ENCODE measurements at regions not wholly inside any gene's neighbourhood (a gene's known extent, or its start where the extent isn't known, plus 50 kb on each side); places are given as distances from the start of the nearest gene placed in this dataset.
"Not testable (repeated sequence)": the region's sequence is repeated elsewhere in the genome, so short reads cannot be mapped to it uniquely, and the experiment has no call there.

- intact Hi-C loops (cut with DNase I) = no loop called here
- H3K4me3 ChIP-seq = no peak overlapping the region
- H3K36me3 ChIP-seq = no peaks in the 10 kb centered on the region
- no peaks in the 10 kb centered on the region for H3K27me3 ChIP-seq
- H3K9me3 ChIP-seq = no peaks in the 10 kb centered on the region
- peaks cover 0 to 12% (median 4%) of the 10 kb centered on the region in 4 donors for H3K4me1 ChIP-seq
- no peak overlapping the region for H3K27ac ChIP-seq (replicated peaks in 1 of 4)
- 89% methylated on average over 3 of the region's 3 CpGs for WGBS
- TF ChIP-seq CTCF (IDR thresholded peaks at IDR 0.05) = no peak
- TF ChIP-seq POLR2AphosphoS5 (IDR thresholded peaks at IDR 0.05) = no peak
- no peak for TF ChIP-seq EP300 (IDR thresholded peaks at IDR 0.05)
- TF ChIP-seq POLR2A (IDR thresholded peaks at IDR 0.05; ENCODE audit: low read depth) = no peak
- no peak for DNase-seq (ENCODE audit: extremely low spot score)
Measured at GRCh38 chr3:153785901-153786300, 335.3 kb upstream of the ARHGEF26 start.

- Histone ChIP-seq H3K9me3 (no peaks in the 10 kb centered on the region), H3K27me3 (no peaks in the 10 kb centered on the region), H3K4me3 (no peak overlapping the region), H3K36me3 (no peaks in the 10 kb centered on the region), H3K27ac (replicated peaks in 1 of 4) (no peak overlapping the region), H3K4me1 (no peaks in the 10 kb centered on the region)
- intact Hi-C loops (cut with DNase I) = no loop called here
- no peak for TF ChIP-seq CTCF (IDR thresholded peaks at IDR 0.05)
- no peak for DNase-seq (ENCODE audit: extremely low spot score)
- 75% methylated on average over 3 of the region's 3 CpGs for WGBS
Measured at GRCh38 chr3:153789380-153789779, 331.8 kb upstream of the ARHGEF26 start.

- 89% methylated on average over 9 of the region's 13 CpGs for WGBS
- not testable (repeated sequence) for H3K27me3 ChIP-seq
Measured at GRCh38 chr3:153797056-153797455, 324.1 kb upstream of the ARHGEF26 start.

GRCh38 chr3:153809097-153809496, 312.1 kb upstream of the ARHGEF26 start:
- intact Hi-C loops (cut with DNase I) = no loop called here
- Histone ChIP-seq H3K27me3 (no peaks in the 10 kb centered on the region), H3K4me1 (no peaks in the 10 kb centered on the region), H3K27ac (replicated peaks in 1 of 4) (no peak overlapping the region), H3K36me3 (no peaks in the 10 kb centered on the region), H3K9me3 (no peaks in the 10 kb centered on the region), H3K4me3 (no peak overlapping the region)
- DNase-seq (ENCODE audit: extremely low spot score) = no peak
- no peak for TF ChIP-seq EP300 (IDR thresholded peaks at IDR 0.05)
- 48% methylated on average over 2 of the region's 2 CpGs for WGBS

More at GRCh38 chr3:153797056-153797455, 324.1 kb upstream of the ARHGEF26 start:
- H3K27ac ChIP-seq (replicated peaks in 1 of 4); intact Hi-C loops (cut with DNase I); H3K36me3 ChIP-seq; H3K4me3 ChIP-seq; H3K4me1 ChIP-seq; H3K9me3 ChIP-seq; DNase-seq (ENCODE audit: extremely low spot score): not testable (repeated sequence)

- DNase-seq (ENCODE audit: extremely low spot score) = no peak
- H3K4me1 ChIP-seq = no peaks in the 10 kb centered on the region
- no peak overlapping the region for H3K27ac ChIP-seq (replicated peaks in 1 of 4)
- intact Hi-C loops (cut with DNase I) = no loop called here
- no peak overlapping the region for H3K4me3 ChIP-seq
- H3K9me3 ChIP-seq = no peaks in the 10 kb centered on the region
- no peaks in the 10 kb centered on the region for H3K27me3 ChIP-seq
- TF ChIP-seq POLR2AphosphoS5 (IDR thresholded peaks at IDR 0.05) (no peak), EP300 (IDR thresholded peaks at IDR 0.05) (no peak), POLR2A (IDR thresholded peaks at IDR 0.05; ENCODE audit: low read depth) (no peak), CTCF (IDR thresholded peaks at IDR 0.05) (no peak)
- no peaks in the 10 kb centered on the region for H3K36me3 ChIP-seq
Measured at GRCh38 chr3:153818338-153818737, 302.9 kb upstream of the ARHGEF26 start.

GRCh38 chr3:153820035-153820434, 301.2 kb upstream of the ARHGEF26 start:
- no peaks in the 10 kb centered on the region for H3K4me1 ChIP-seq
- DNase-seq (ENCODE audit: extremely low spot score) = no peak
- H3K36me3 ChIP-seq = no peaks in the 10 kb centered on the region
- no peak overlapping the region for H3K4me3 ChIP-seq
- TF ChIP-seq EP300 (IDR thresholded peaks at IDR 0.05) (no peak), POLR2AphosphoS5 (IDR thresholded peaks at IDR 0.05) (no peak), CTCF (IDR thresholded peaks at IDR 0.05) (no peak), POLR2A (IDR thresholded peaks at IDR 0.05; ENCODE audit: low read depth) (no peak)
- no peaks in the 10 kb centered on the region for H3K27me3 ChIP-seq
- no peaks in the 10 kb centered on the region for H3K9me3 ChIP-seq
- H3K27ac ChIP-seq (replicated peaks in 1 of 4) = no peak overlapping the region
- intact Hi-C loops (cut with DNase I) = no loop called here

- WGBS = 84% methylated on average over 3 of the region's 3 CpGs
- DNase-seq (ENCODE audit: extremely low spot score); H3K27me3 ChIP-seq; H3K9me3 ChIP-seq; H3K4me3 ChIP-seq; H3K36me3 ChIP-seq; intact Hi-C loops (cut with DNase I); H3K27ac ChIP-seq (replicated peaks in 1 of 4); H3K4me1 ChIP-seq: not testable (repeated sequence)
Measured at GRCh38 chr3:153828346-153828745, 292.8 kb upstream of the ARHGEF26 start.

All from esophagus muscularis mucosa (tissue), 4 donors.